ENCODE measurements at regions not wholly inside any gene's neighbourhood (a gene's known extent, or its start where the extent isn't known, plus 50 kb on each side); places are given as distances from the start of the nearest gene placed in this dataset.

- Histone ChIP-seq H3K9me3 (ENCODE audit: control insufficient read depth in 2 of 2, low read length in 2 of 2) (peaks cover 5 to 6% of the 10 kb centered on the region in 2 donors), H3K27me3 (ENCODE audit: control insufficient read depth in 1 of 2, insufficient read depth in 2 of 2, low read length in 2 of 2) (no peaks in the 10 kb centered on the region), H3K4me3 (ENCODE audit: low read length in 2 of 2) (no peak overlapping the region), H3K9ac (ENCODE audit: low read length in 2 of 2) (no peak overlapping the region), H3K4me1 (ENCODE audit: control insufficient read depth, insufficient read depth, low read length) (peaks cover 7% of the 10 kb centered on the region), H3K27ac (ENCODE audit: low read length) (no peak overlapping the region), H3K36me3 (ENCODE audit: control insufficient read depth in 2 of 2, insufficient read depth in 2 of 2, low read length in 2 of 2) (no peaks in the 10 kb centered on the region)
Measured at GRCh38 chr5:74367241-74367733, 273.2 kb downstream of the ENC1 start.

- Histone ChIP-seq H3K27me3 (ENCODE audit: control insufficient read depth in 1 of 2, insufficient read depth in 2 of 2, low read length in 2 of 2) (no peaks in the 10 kb centered on the region), H3K9me3 (ENCODE audit: control insufficient read depth in 2 of 2, low read length in 2 of 2) (peaks cover 5 to 6% of the 10 kb centered on the region in 2 donors), H3K27ac (ENCODE audit: low read length) (no peak overlapping the region), H3K4me1 (ENCODE audit: control insufficient read depth, insufficient read depth, low read length) (peaks cover 7% of the 10 kb centered on the region), H3K36me3 (ENCODE audit: control insufficient read depth in 2 of 2, insufficient read depth in 2 of 2, low read length in 2 of 2) (no peaks in the 10 kb centered on the region), H3K9ac (ENCODE audit: low read length in 2 of 2) (no peak overlapping the region), H3K4me3 (ENCODE audit: low read length in 2 of 2) (no peak overlapping the region)
Measured at GRCh38 chr5:74365723-74366122, 274.8 kb downstream of the ENC1 start.

GRCh38 chr5:74364507-74364906 is 276.0 kb downstream of the ENC1 start:
- Histone ChIP-seq H3K27ac (ENCODE audit: low read length) (no peak overlapping the region), H3K27me3 (ENCODE audit: control insufficient read depth in 1 of 2, insufficient read depth in 2 of 2, low read length in 2 of 2) (no peaks in the 10 kb centered on the region), H3K4me3 (ENCODE audit: low read length in 2 of 2) (no peak overlapping the region), H3K9ac (ENCODE audit: low read length in 2 of 2) (no peak overlapping the region), H3K36me3 (ENCODE audit: control insufficient read depth in 2 of 2, insufficient read depth in 2 of 2, low read length in 2 of 2) (no peaks in the 10 kb centered on the region), H3K9me3 (ENCODE audit: control insufficient read depth in 2 of 2, low read length in 2 of 2) (peaks cover 5 to 6% of the 10 kb centered on the region in 2 donors), H3K4me1 (ENCODE audit: control insufficient read depth, insufficient read depth, low read length) (peaks cover 4% of the 10 kb centered on the region)

GRCh38 chr5:74363603-74364205 is 276.8 kb downstream of the ENC1 start:
- Histone ChIP-seq H3K36me3 (ENCODE audit: control insufficient read depth in 2 of 2, insufficient read depth in 2 of 2, low read length in 2 of 2) (no peaks in the 10 kb centered on the region), H3K4me3 (ENCODE audit: low read length in 2 of 2) (no peak overlapping the region), H3K9ac (ENCODE audit: low read length in 2 of 2) (no peak overlapping the region), H3K27me3 (ENCODE audit: control insufficient read depth in 1 of 2, insufficient read depth in 2 of 2, low read length in 2 of 2) (no peaks in the 10 kb centered on the region), H3K9me3 (ENCODE audit: control insufficient read depth in 2 of 2, low read length in 2 of 2) (peaks cover 5 to 6% of the 10 kb centered on the region in 2 donors), H3K4me1 (ENCODE audit: control insufficient read depth, insufficient read depth, low read length) (peaks cover 4% of the 10 kb centered on the region), H3K27ac (ENCODE audit: low read length) (no peak overlapping the region)

- Histone ChIP-seq H3K27me3 (ENCODE audit: control insufficient read depth in 1 of 2, insufficient read depth in 2 of 2, low read length in 2 of 2) (no peaks in the 10 kb centered on the region), H3K9ac (ENCODE audit: low read length in 2 of 2) (no peak overlapping the region), H3K9me3 (ENCODE audit: control insufficient read depth in 2 of 2, low read length in 2 of 2) (peaks cover 5 to 6% of the 10 kb centered on the region in 2 donors), H3K27ac (ENCODE audit: low read length) (no peak overlapping the region), H3K4me1 (ENCODE audit: control insufficient read depth, insufficient read depth, low read length) (no peaks in the 10 kb centered on the region), H3K4me3 (ENCODE audit: low read length in 2 of 2) (no peak overlapping the region), H3K36me3 (ENCODE audit: control insufficient read depth in 2 of 2, insufficient read depth in 2 of 2, low read length in 2 of 2) (no peaks in the 10 kb centered on the region)
Measured at GRCh38 chr5:74361406-74362358, 278.8 kb downstream of the ENC1 start.

- Histone ChIP-seq H3K4me1 (ENCODE audit: control insufficient read depth, insufficient read depth, low read length) (no peaks in the 10 kb centered on the region), H3K36me3 (ENCODE audit: control insufficient read depth in 2 of 2, insufficient read depth in 2 of 2, low read length in 2 of 2) (no peaks in the 10 kb centered on the region), H3K27ac (ENCODE audit: low read length) (no peak overlapping the region), H3K9ac (ENCODE audit: low read length in 2 of 2) (no peak overlapping the region), H3K9me3 (ENCODE audit: control insufficient read depth in 2 of 2, low read length in 2 of 2) (peaks cover 2 to 3% of the 10 kb centered on the region in 2 donors), H3K27me3 (ENCODE audit: control insufficient read depth in 1 of 2, insufficient read depth in 2 of 2, low read length in 2 of 2) (no peaks in the 10 kb centered on the region), H3K4me3 (ENCODE audit: low read length in 2 of 2) (no peak overlapping the region)
Measured at GRCh38 chr5:74360535-74361210, 279.9 kb downstream of the ENC1 start.

GRCh38 chr5:74357827-74358226 is 282.7 kb downstream of the ENC1 start:
- H3K9me3 ChIP-seq (ENCODE audit: control insufficient read depth in 2 of 2, low read length in 2 of 2), result no peaks in the 10 kb centered on the region
- H3K9ac ChIP-seq (ENCODE audit: low read length in 2 of 2), result no peak overlapping the region
- no peak overlapping the region for H3K27ac ChIP-seq (ENCODE audit: low read length)
- no peaks in the 10 kb centered on the region for H3K36me3 ChIP-seq (ENCODE audit: control insufficient read depth in 2 of 2, insufficient read depth in 2 of 2, low read length in 2 of 2)
- no peaks in the 10 kb centered on the region for H3K4me1 ChIP-seq (ENCODE audit: control insufficient read depth, insufficient read depth, low read length)
- no peaks in the 10 kb centered on the region for H3K27me3 ChIP-seq (ENCODE audit: control insufficient read depth in 1 of 2, insufficient read depth in 2 of 2, low read length in 2 of 2)
- no peak overlapping the region for H3K4me3 ChIP-seq (ENCODE audit: low read length in 2 of 2)

- no peaks in the 10 kb centered on the region for H3K4me1 ChIP-seq (ENCODE audit: control insufficient read depth, insufficient read depth, low read length)
- H3K9me3 ChIP-seq (ENCODE audit: control insufficient read depth in 2 of 2, low read length in 2 of 2), result no peaks in the 10 kb centered on the region
- H3K27me3 ChIP-seq (ENCODE audit: control insufficient read depth in 1 of 2, insufficient read depth in 2 of 2, low read length in 2 of 2), result no peaks in the 10 kb centered on the region
- no peak overlapping the region for H3K4me3 ChIP-seq (ENCODE audit: low read length in 2 of 2)
- H3K36me3 ChIP-seq (ENCODE audit: control insufficient read depth in 2 of 2, insufficient read depth in 2 of 2, low read length in 2 of 2), result no peaks in the 10 kb centered on the region
- H3K9ac ChIP-seq (ENCODE audit: low read length in 2 of 2), result no peak overlapping the region
- H3K27ac ChIP-seq (ENCODE audit: low read length), result no peak overlapping the region
Measured at GRCh38 chr5:74356009-74356695, 284.4 kb downstream of the ENC1 start.

GRCh38 chr5:74355041-74355824 is 285.3 kb downstream of the ENC1 start:
- Histone ChIP-seq H3K36me3 (ENCODE audit: control insufficient read depth in 2 of 2, insufficient read depth in 2 of 2, low read length in 2 of 2) (no peaks in the 10 kb centered on the region), H3K27me3 (ENCODE audit: control insufficient read depth in 1 of 2, insufficient read depth in 2 of 2, low read length in 2 of 2) (no peaks in the 10 kb centered on the region), H3K9me3 (ENCODE audit: control insufficient read depth in 2 of 2, low read length in 2 of 2) (no peaks in the 10 kb centered on the region), H3K4me3 (ENCODE audit: low read length in 2 of 2) (no peak overlapping the region), H3K4me1 (ENCODE audit: control insufficient read depth, insufficient read depth, low read length) (no peaks in the 10 kb centered on the region), H3K9ac (ENCODE audit: low read length in 2 of 2) (no peak overlapping the region), H3K27ac (ENCODE audit: low read length) (no peak overlapping the region)

GRCh38 chr5:74352256-74352655 is 288.3 kb downstream of the ENC1 start:
- Histone ChIP-seq H3K27me3 (ENCODE audit: control insufficient read depth in 1 of 2, insufficient read depth in 2 of 2, low read length in 2 of 2) (no peaks in the 10 kb centered on the region), H3K36me3 (ENCODE audit: control insufficient read depth in 2 of 2, insufficient read depth in 2 of 2, low read length in 2 of 2) (no peaks in the 10 kb centered on the region), H3K9me3 (ENCODE audit: control insufficient read depth in 2 of 2, low read length in 2 of 2) (no peaks in the 10 kb centered on the region), H3K27ac (ENCODE audit: low read length) (no peak overlapping the region), H3K4me1 (ENCODE audit: control insufficient read depth, insufficient read depth, low read length) (no peaks in the 10 kb centered on the region), H3K4me3 (ENCODE audit: low read length in 2 of 2) (no peak overlapping the region), H3K9ac (ENCODE audit: low read length in 2 of 2) (no peak overlapping the region)
